Fibroblast of villous mesenchyme (primary cell): ENCODE measurements at regions not wholly inside any gene's neighbourhood (a gene's known extent, or its start where the extent isn't known, plus 50 kb on each side); places are given as distances from the start of the nearest gene placed in this dataset.

Source experiments
- DNase-seq: peaks from one replicate; pipeline ENCODE4 v3.0.0-alpha.2; 2010; ENCODE audit warnings: low read depth
- H3K4me3 ChIP-seq: 2 replicates; pipeline ENCODE4 v1.5.1; 2011; ENCODE audit warnings: low read depth, mild to moderate bottlenecking, low read length
- CTCF ChIP-seq: IDR thresholded peaks from 2 replicates; pipeline ENCODE4 v1.5.1; 2012; ENCODE audit warnings: low read depth, mild to moderate bottlenecking, low read length; ENCODE audit not compliant: insufficient read depth

- TF ChIP-seq CTCF, result no peak
These were observed 255.7 kb upstream of the AR start for GRCh38 chrX:67288156-67288555.

GRCh38 chrX:67289055-67289499 lies 254.7 kb upstream of the AR start:
- no peak for TF ChIP-seq CTCF
- no peak overlapping the region for H3K4me3 ChIP-seq
- DNase-seq, result no peak

More at GRCh38 chrX:67288156-67288555, 255.7 kb upstream of the AR start:
- no peak for DNase-seq
- H3K4me3 ChIP-seq, result no peak overlapping the region

GRCh38 chrX:67290489-67291220 lies 253.2 kb upstream of the AR start:
- H3K4me3 ChIP-seq, result no peak overlapping the region
- no peak for DNase-seq
- no peak for TF ChIP-seq CTCF

GRCh38 chrX:67295924-67296323 lies 247.9 kb upstream of the AR start:
- no peak for TF ChIP-seq CTCF
- no peak for DNase-seq
- no peak overlapping the region for H3K4me3 ChIP-seq

- no peak overlapping the region for H3K4me3 ChIP-seq
- TF ChIP-seq CTCF, result no peak
- DNase-seq, result no peak
These were observed 247.4 kb upstream of the AR start for GRCh38 chrX:67296395-67296794.

- TF ChIP-seq CTCF, result no peak
- no peak for DNase-seq
- no peak overlapping the region for H3K4me3 ChIP-seq
These were observed 226.1 kb upstream of the AR start for GRCh38 chrX:67317725-67318124.

GRCh38 chrX:67328476-67328875 lies 215.3 kb upstream of the AR start:
- DNase-seq, result no peak
- TF ChIP-seq CTCF, result no peak

More at GRCh38 chrX:67328476-67328875, 215.3 kb upstream of the AR start:
- H3K4me3 ChIP-seq, result no peak overlapping the region
